GM23248 (cell line): ENCODE measurements at regions not wholly inside any gene's neighbourhood (a gene's known extent, or its start where the extent isn't known, plus 50 kb on each side); places are given as distances from the start of the nearest gene placed in this dataset.

Source experiments
- EZH2 ChIP-seq: fragments of 200-600 bp; sonication (generic); IDR thresholded peaks from 2 replicates; pipeline ENCODE4 v1.6.1; 2018; ENCODE audit warnings: antibody characterized with exemption, mild to moderate bottlenecking; ENCODE audit not compliant: insufficient read depth, poor library complexity, severe bottlenecking
- EZH2phosphoT487 ChIP-seq: fragments of 200-600 bp; sonication (generic); IDR thresholded peaks from 2 replicates; pipeline ENCODE4 v1.6.1; 2018; ENCODE audit warnings: antibody characterized with exemption, moderate library complexity, mild to moderate bottlenecking, low read depth; ENCODE audit not compliant: insufficient read depth

DNA sequence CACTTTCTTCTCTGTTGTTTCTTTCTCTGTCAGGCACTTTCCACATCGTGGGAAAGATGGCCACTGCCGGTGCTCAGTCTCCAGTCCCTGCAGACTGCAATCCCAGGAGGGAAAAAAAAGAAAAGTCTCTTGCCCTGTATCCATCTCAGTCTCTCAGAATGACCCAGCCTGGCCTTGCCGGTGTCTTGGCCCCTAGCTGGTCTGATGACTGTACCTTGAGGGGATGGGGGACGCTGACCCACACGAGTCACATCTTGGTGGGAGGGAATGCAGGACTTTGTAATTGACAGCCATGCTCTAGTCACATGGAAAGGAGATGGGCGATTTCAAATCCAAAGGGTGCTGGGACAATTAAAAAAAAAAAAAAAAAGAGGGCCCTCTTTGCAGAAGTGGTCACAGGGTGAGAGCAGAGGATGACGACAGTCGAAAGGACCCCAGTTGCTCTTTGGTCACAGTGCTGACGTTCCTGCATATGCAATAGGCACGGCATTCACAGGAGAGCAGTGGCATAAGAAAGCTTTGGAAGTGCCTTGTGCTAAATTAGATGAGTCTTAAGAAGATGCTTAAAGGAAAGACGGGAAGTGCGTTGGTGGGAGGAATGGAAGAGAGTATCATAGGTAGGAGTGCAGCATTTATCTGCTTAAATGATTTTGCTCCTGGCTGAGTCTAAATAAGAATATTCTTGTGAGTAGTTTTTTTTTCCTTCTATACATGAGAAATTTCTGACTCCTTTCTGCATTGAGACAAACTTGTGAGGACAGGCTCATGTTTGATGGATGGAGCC, 63.9 kb upstream of the AKAP12 start:
- TF ChIP-seq EZH2 (no peak), EZH2phosphoT487 (no peak)
